ENCODE measurements at regions not wholly inside any gene's neighbourhood (a gene's known extent, or its start where the extent isn't known, plus 50 kb on each side); places are given as distances from the start of the nearest gene placed in this dataset.

DNA sequence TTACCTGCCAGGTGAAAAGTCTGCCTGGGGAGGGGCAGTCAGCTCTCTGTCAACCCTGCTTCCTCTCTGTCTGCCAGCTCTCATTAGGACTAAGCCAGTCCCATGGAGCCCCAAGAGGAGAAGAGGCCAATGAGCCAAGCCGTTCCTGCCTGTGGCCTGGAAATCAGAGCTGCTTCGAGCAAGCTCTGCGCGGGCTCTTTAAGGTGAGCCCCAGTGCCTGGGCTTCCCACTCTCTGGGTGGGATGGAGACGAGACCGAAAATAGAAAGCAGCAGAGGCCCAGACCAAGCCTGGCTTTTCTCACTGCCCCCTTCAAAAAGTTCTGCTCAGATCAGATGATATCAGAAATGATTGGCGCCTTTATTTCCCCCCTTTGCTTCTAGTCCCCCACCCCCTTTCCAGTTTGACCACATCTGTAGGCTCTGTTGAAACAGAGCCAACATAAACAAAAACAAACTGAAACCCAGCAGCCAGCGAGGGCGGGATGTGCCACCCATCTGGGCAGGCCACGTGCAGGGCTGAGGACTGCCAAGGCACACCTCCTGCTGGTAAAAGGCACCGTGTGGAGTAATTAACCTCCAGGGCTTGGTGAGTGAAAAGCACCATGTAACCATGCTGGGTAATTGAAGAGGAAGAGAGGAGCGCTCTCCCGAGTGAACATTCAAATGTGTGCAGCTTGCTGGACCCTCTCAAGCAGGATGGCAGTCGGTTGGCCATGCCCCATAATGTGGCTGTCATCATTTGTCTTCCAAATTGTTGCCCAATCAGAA, 471.0 kb upstream of the PROK2 start:
- CTCF ChIA-PET = no interaction called here
- H3K9ac ChIP-seq (replicated peaks; ENCODE audit: extremely low read depth, insufficient read depth, low read length) = no peak overlapping the region

DNA sequence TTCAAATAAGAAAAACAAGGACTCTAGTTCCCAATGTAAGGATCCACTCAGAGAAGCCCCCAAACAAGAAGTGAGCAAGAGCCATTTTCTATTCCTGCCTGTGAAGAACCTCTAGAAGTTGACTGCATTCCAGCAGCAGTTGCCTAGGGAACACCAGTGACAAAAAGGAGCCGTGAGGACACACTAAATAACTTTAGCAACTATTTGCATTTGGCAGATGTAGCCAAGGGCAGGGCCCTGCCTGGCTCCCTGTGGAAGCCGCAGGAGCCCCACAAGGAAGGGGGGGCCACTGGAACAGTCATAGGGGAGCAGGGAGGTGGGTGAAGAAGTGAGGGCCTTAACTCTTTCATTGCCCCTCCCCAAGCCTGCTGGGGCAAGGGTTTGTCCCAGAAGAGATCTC, 470.2 kb upstream of the PROK2 start:
- TF ChIP-seq EZH2 (IDR thresholded peaks at IDR 0.05; ENCODE audit: borderline replicate concordance, low read depth, low read length, severe bottlenecking) (no peak), JUN (IDR thresholded peaks at IDR 0.05; ENCODE audit: borderline replicate concordance, insufficient read depth, insufficient read length, low read depth) (no peak), CTCF (IDR thresholded peaks at IDR 0.05; ENCODE audit: extremely low read depth in 1 of 2, insufficient read depth in 1 of 2, low read depth in 1 of 2, low read length in 2 of 2) (no peak), MYC (IDR thresholded peaks at IDR 0.05; ENCODE audit: low read depth, low read length) (no peak), POLR2A (IDR thresholded peaks at IDR 0.05; ENCODE audit: low read depth, low read length) (no peak), POLR2AphosphoS5 (IDR thresholded peaks at IDR 0.05; ENCODE audit: insufficient read depth, low read depth, low read length) (no peak), GATA2 (IDR thresholded peaks at IDR 0.05; ENCODE audit: insufficient read depth, insufficient read length, low read depth, low read length) (no peak), MAX (IDR thresholded peaks at IDR 0.05; ENCODE audit: insufficient read depth, insufficient read length) (no peak), FOS (IDR thresholded peaks at IDR 0.05; ENCODE audit: borderline replicate concordance, insufficient read depth, low read length) (no peak)
- H2AFZ ChIP-seq (ENCODE audit: low read depth, low read length) = no peak overlapping the region
- no peak overlapping the region for H3K9ac ChIP-seq (replicated peaks; ENCODE audit: extremely low read depth, insufficient read depth, low read length)
- ChIA-PET CTCF (no interaction called here), POLR2A (no interaction called here)
- no peak overlapping the region for H3K4me3 ChIP-seq (replicated peaks in 1 of 3; ENCODE audit: insufficient read depth in 1 of 3, low read depth in 1 of 3, low read length in 3 of 3)
- BruUV-seq (replicated peaks) = no TSS peak
- H3K9me1 ChIP-seq (replicated peaks; ENCODE audit: control insufficient read depth, extremely low read depth, insufficient read depth, low read length) = no peaks in the 10 kb centered on the region
- DNase-seq (ENCODE audit: low read depth, low spot score) (no peak), FAIRE-seq (no peak)
- no peaks in the 10 kb centered on the region for H3K79me2 ChIP-seq (ENCODE audit: control insufficient read depth, insufficient read depth, low read length)
- no peaks in the 10 kb centered on the region for H3K4me1 ChIP-seq (ENCODE audit: control insufficient read depth, extremely low read depth, insufficient read depth, low read length)
- intact Hi-C loops (cut with micrococcal nuclease) (no loop called here), dilution Hi-C loops (cut with MboI; ENCODE audit: extremely low pct_ligation_motif_present, low sequenced_read_pairs) (no loop called here)
- no peaks in the 10 kb centered on the region for H3K36me3 ChIP-seq (ENCODE audit: control insufficient read depth in 2 of 2, extremely low read depth in 1 of 2, insufficient read depth in 2 of 2, low read length in 2 of 2)
- H4K20me1 ChIP-seq (replicated peaks; ENCODE audit: control insufficient read depth, extremely low read depth, insufficient read depth, low read length) = no peaks in the 10 kb centered on the region
- no peak overlapping the region for H3K27ac ChIP-seq (ENCODE audit: insufficient read depth, low read depth, low read length)
- no peak overlapping the region for H3K4me2 ChIP-seq (ENCODE audit: insufficient read depth, low read length)
- no peaks in the 10 kb centered on the region for H3K9me3 ChIP-seq (replicated peaks; ENCODE audit: control insufficient read depth, insufficient read depth, low read length)
- H3K27me3 ChIP-seq (ENCODE audit: control insufficient read depth in 2 of 2, insufficient read depth in 2 of 2, low read length in 2 of 2) = peaks cover 24 to 45% of the 10 kb centered on the region in 2 experiments

More for the DNA sequence above, 471.0 kb upstream of the PROK2 start:
- POLR2A ChIA-PET = no interaction called here
- DNase-seq (ENCODE audit: low read depth, low spot score) = peak; percentile 26
- Histone ChIP-seq H2AFZ (ENCODE audit: low read depth, low read length) (no peak overlapping the region), H3K36me3 (ENCODE audit: control insufficient read depth in 2 of 2, extremely low read depth in 1 of 2, insufficient read depth in 2 of 2, low read length in 2 of 2) (no peaks in the 10 kb centered on the region), H3K9me1 (replicated peaks; ENCODE audit: control insufficient read depth, extremely low read depth, insufficient read depth, low read length) (no peaks in the 10 kb centered on the region), H3K79me2 (ENCODE audit: control insufficient read depth, insufficient read depth, low read length) (no peaks in the 10 kb centered on the region), H3K4me2 (ENCODE audit: insufficient read depth, low read length) (no peak overlapping the region), H3K27ac (ENCODE audit: insufficient read depth, low read depth, low read length) (no peak overlapping the region), H3K4me1 (ENCODE audit: control insufficient read depth, extremely low read depth, insufficient read depth, low read length) (no peaks in the 10 kb centered on the region), H3K9me3 (replicated peaks; ENCODE audit: control insufficient read depth, insufficient read depth, low read length) (no peaks in the 10 kb centered on the region), H3K4me3 (replicated peaks in 1 of 3; ENCODE audit: insufficient read depth in 1 of 3, low read depth in 1 of 3, low read length in 3 of 3) (no peak overlapping the region), H3K27me3 (ENCODE audit: control insufficient read depth in 2 of 2, insufficient read depth in 2 of 2, low read length in 2 of 2) (peaks cover 21 to 48% of the 10 kb centered on the region in 2 experiments), H4K20me1 (replicated peaks; ENCODE audit: control insufficient read depth, extremely low read depth, insufficient read depth, low read length) (no peaks in the 10 kb centered on the region)
- no peak for FAIRE-seq
- intact Hi-C loops (cut with micrococcal nuclease) (no loop called here), dilution Hi-C loops (cut with MboI; ENCODE audit: extremely low pct_ligation_motif_present, low sequenced_read_pairs) (no loop called here)
- BruUV-seq (replicated peaks) = no TSS peak
- peak; percentile 19 for TF ChIP-seq MAX (IDR thresholded peaks at IDR 0.05; ENCODE audit: insufficient read depth, insufficient read length)
- no peak for TF ChIP-seq POLR2A (IDR thresholded peaks at IDR 0.05; ENCODE audit: low read depth, low read length)

Measured in endothelial cell of umbilical vein (primary cell).